CD4-positive, alpha-beta T cell (primary cell): ENCODE measurements at regions not wholly inside any gene's neighbourhood (a gene's known extent, or its start where the extent isn't known, plus 50 kb on each side); places are given as distances from the start of the nearest gene placed in this dataset.

ENCODE experiments used
- ATAC-seq: fragments of 200-7000 bp; cut with Tn5 transposase; one replicate; pipeline ENCODE4 v1.10.0; 2022; ENCODE audit warnings: mild to moderate bottlenecking; ENCODE audit not compliant: poor library complexity
- CTCF ChIA-PET: fragments of 350-600 bp; sonication (Branson Sonifier 250); formaldehyde crosslinking; loops from one replicate; lab custom pipeline; 2021; ENCODE audit warnings: antibody characterized with exemption, inconsistent platforms; lab: Charles Lee
- POLR2A ChIA-PET: fragments of 350-600 bp; sonication (Branson Sonifier 250); formaldehyde crosslinking; loops from one replicate; lab custom pipeline; 2021; ENCODE audit warnings: antibody characterized with exemption, inconsistent platforms; lab: Charles Lee
- DNase-seq, 14 experiments: peaks; one replicate each; pipeline ENCODE4 v3.0.0-alpha.2; 2013 to 2020; ENCODE audit warnings: mixed read lengths in 2 of 14
- H3K27ac ChIP-seq, 2 donors: one replicate each; pipeline versions ENCODE4 v1.5.1 to v1.7.0; 2013; ENCODE audit warnings: low read length in 2 of 2, low read depth in 1 of 2, mild to moderate bottlenecking in 1 of 2
- H3K27me3 ChIP-seq, 2 experiments: 1 replicate in 1 of 2; 2 replicates in 1 of 2; pipeline versions ENCODE4 v1.6.1 to v1.7.0; 2013; ENCODE audit warnings: low read length in 2 of 2, control low read depth in 1 of 2, mild to moderate bottlenecking in 1 of 2, moderate library complexity in 1 of 2; ENCODE audit not compliant: insufficient read depth in 2 of 2, control insufficient read depth in 1 of 2
- H3K36me3 ChIP-seq: one replicate; pipeline ENCODE4 v1.6.1; 2013; ENCODE audit warnings: low read length, control low read depth; ENCODE audit not compliant: insufficient read depth
- H3K4me1 ChIP-seq: one replicate; pipeline ENCODE4 v1.6.1; 2013; ENCODE audit warnings: low read length, control low read depth; ENCODE audit not compliant: insufficient read depth
- H3K4me3 ChIP-seq: one replicate; pipeline ENCODE4 v1.5.1; 2013; ENCODE audit warnings: mild to moderate bottlenecking, low read length, moderate library complexity
- H3K9me3 ChIP-seq, 2 experiments: 1 replicate in 1 of 2; 2 replicates in 1 of 2; pipeline versions ENCODE4 v1.6.1 to v1.7.0; 2013; ENCODE audit warnings: low read length in 2 of 2, mild to moderate bottlenecking in 2 of 2, control low read depth in 1 of 2, moderate library complexity in 1 of 2; ENCODE audit not compliant: control insufficient read depth in 1 of 2, insufficient read depth in 1 of 2
- H3K27ac Mint-ChIP-seq: one replicate; pipeline ENCODE4 v1.8.0; 2020; ENCODE audit warnings: mixed read lengths
- H3K27me3 Mint-ChIP-seq: one replicate; pipeline ENCODE4 v1.8.0; 2021; ENCODE audit warnings: mixed read lengths
- H3K36me3 Mint-ChIP-seq: one replicate; pipeline ENCODE4 v1.8.0; 2021; ENCODE audit warnings: low read depth, mixed read lengths
- H3K4me1 Mint-ChIP-seq: one replicate; pipeline ENCODE4 v1.8.0; 2021; ENCODE audit warnings: low read depth, mixed read lengths
- H3K4me3 Mint-ChIP-seq: one replicate; pipeline ENCODE4 v1.8.0; 2020; ENCODE audit warnings: mild to moderate bottlenecking, mixed read lengths
- H3K9me3 Mint-ChIP-seq: one replicate; pipeline ENCODE4 v1.8.0; 2020; ENCODE audit warnings: mixed read lengths
- CTCF ChIP-seq: fragments of 200-600 bp; IDR thresholded peaks from one replicate; pipeline ENCODE4 v1.8.0; 2022; ENCODE audit warnings: antibody characterized with exemption, mild to moderate bottlenecking
- intact Hi-C, 2 experiments: fragments of 100-400 bp; cut with DNase I in 1 of 2; cut with micrococcal nuclease in 1 of 2; formaldehyde crosslinking; loops; one replicate each; pipeline versions ENCODE4 v1.15.1 to v1.9.0; 2023 to 2025; cut with DNase I, micrococcal nuclease

DNA sequence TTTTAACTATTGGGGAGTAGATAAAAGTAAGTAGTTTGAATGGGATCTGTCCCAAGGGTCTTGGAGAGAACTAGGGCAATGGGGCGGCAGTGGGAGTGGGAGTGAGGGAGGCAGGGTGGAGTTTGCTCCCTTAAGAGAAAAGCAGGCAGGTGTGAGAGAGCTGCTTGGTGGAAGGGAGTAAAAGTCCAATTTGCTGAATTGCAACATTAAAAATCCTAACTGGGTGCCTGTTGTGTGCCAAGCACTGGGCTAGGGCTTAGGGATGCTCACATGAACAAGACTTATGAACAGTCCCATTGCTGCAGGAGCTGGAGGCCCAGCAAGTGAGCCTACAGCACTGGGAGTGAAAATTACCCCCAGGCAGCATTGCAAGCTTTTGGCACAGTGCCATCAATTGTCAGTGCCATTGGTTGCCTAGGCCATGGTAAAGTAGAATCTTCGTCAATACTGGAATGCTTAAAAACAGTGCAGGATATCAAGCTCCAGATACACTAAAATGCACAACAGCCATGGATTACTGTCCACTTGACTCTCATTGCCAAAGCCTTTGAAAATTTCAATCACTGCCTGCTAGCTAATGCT lies 277.7 kb upstream of the JARID2 start:
- no peaks in the 10 kb centered on the region for H3K9me3 Mint-ChIP-seq
- H3K27me3 Mint-ChIP-seq, result no peaks in the 10 kb centered on the region
- no peaks in the 10 kb centered on the region for H3K4me1 Mint-ChIP-seq
- H3K4me3 Mint-ChIP-seq, result no peak overlapping the region
- no peak overlapping the region for H3K27ac ChIP-seq
- ATAC-seq (no peak), DNase-seq (no peak)
- TF ChIP-seq CTCF, result no peak
- intact Hi-C loops, result loop anchor here in 1 of 2 experiments (5.0 kb wide), 1 partner anchor 756 kb away; no protein-coding TSS in a partner anchor
- H3K9me3 ChIP-seq, result peaks cover 0 to 5% of the 10 kb centered on the region in 2 experiments
- no peaks in the 10 kb centered on the region for H3K27me3 ChIP-seq
- CTCF ChIA-PET, result no interaction called here
- H3K36me3 ChIP-seq, result no peaks in the 10 kb centered on the region
- H3K36me3 Mint-ChIP-seq, result no peaks in the 10 kb centered on the region
- H3K27ac Mint-ChIP-seq, result no peak overlapping the region
- H3K4me1 ChIP-seq, result no peaks in the 10 kb centered on the region
- POLR2A ChIA-PET, result no interaction called here
- no peak overlapping the region for H3K4me3 ChIP-seq

GRCh38 chr6:14969126-14969525 lies 276.7 kb upstream of the JARID2 start:
- ATAC-seq, result no peak
- Mint-ChIP-seq H3K27ac (no peak overlapping the region), H3K36me3 (no peaks in the 10 kb centered on the region), H3K9me3 (no peaks in the 10 kb centered on the region), H3K4me1 (no peaks in the 10 kb centered on the region), H3K27me3 (no peaks in the 10 kb centered on the region), H3K4me3 (no peak overlapping the region)
- POLR2A ChIA-PET, result no interaction called here
- Histone ChIP-seq H3K27me3 (no peaks in the 10 kb centered on the region), H3K36me3 (no peaks in the 10 kb centered on the region), H3K27ac (no peak overlapping the region), H3K9me3 (peaks cover 0 to 5% of the 10 kb centered on the region in 2 experiments), H3K4me1 (no peaks in the 10 kb centered on the region), H3K4me3 (no peak overlapping the region)
- CTCF ChIA-PET, result no interaction called here
- DNase-seq, result no peak
- TF ChIP-seq CTCF, result no peak
- intact Hi-C loops, result loop anchor here in 1 of 2 experiments (5.0 kb wide), 1 partner anchor 757 kb away; no protein-coding TSS in a partner anchor

DNA sequence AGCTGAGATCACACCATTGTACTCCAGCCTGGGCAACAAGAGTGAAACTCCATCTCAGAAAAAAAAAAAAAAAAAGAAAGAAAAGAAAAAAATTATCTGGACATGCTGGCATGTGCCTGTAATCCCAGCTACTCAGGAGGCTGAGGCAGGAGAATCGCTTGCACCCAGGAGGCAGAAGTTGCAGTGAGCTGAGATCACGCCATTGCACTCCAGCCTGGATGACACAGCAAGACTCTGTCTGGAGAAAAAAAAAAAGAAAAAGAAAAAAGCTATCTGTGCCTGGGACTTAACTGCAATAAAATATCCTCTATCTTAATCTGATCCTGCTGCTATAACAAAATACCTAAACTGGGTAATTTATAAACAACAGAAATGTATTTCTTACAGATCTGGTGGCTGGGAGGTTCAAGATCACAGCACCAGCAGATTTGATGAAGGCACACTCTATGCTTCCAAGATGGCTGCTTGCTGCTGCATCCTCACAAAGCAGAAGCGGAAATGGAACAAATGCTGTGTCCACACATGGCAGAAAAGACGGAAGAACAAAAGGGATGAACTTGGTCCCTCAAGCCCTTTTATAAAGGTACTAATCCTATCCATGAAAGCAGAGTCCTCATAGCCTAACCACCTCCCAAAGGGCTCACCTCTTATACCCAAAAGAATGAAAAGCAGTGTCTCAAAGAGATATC lies 273.3 kb upstream of the JARID2 start:
- Mint-ChIP-seq H3K27me3 (no peaks in the 10 kb centered on the region), H3K36me3 (no peaks in the 10 kb centered on the region), H3K27ac (no peak overlapping the region), H3K4me3 (no peak overlapping the region), H3K9me3 (no peaks in the 10 kb centered on the region), H3K4me1 (no peaks in the 10 kb centered on the region)
- no peak for ATAC-seq
- intact Hi-C loops, result no loop called here
- no peak for TF ChIP-seq CTCF
- ChIA-PET CTCF (no interaction called here), POLR2A (no interaction called here)
- H3K36me3 ChIP-seq, result no peaks in the 10 kb centered on the region
- no peaks in the 10 kb centered on the region for H3K4me1 ChIP-seq
- H3K4me3 ChIP-seq, result no peak overlapping the region
- H3K27ac ChIP-seq, result no peak overlapping the region
- no peaks in the 10 kb centered on the region for H3K27me3 ChIP-seq
- peaks cover 0 to 5% of the 10 kb centered on the region in 2 experiments for H3K9me3 ChIP-seq
- no peak for DNase-seq
